Retinal pigment epithelial cell (primary cell): ENCODE measurements at regions not wholly inside any gene's neighbourhood (a gene's known extent, or its start where the extent isn't known, plus 50 kb on each side); places are given as distances from the start of the nearest gene placed in this dataset.

ENCODE experiments used
- DNase-seq: peaks from one replicate; pipeline ENCODE4 v3.0.0-alpha.2; 2010; ENCODE audit warnings: low read depth
- H3K4me3 ChIP-seq: 2 replicates; pipeline ENCODE4 v1.5.1; 2011; ENCODE audit warnings: mild to moderate bottlenecking, low read length, control low read depth, moderate library complexity
- CTCF ChIP-seq: conservative IDR thresholded peaks from 2 replicates; pipeline ENCODE4 v1.5.1; 2011; ENCODE audit warnings: low read depth, low read length, control low read depth, inconsistent platforms

- no peak for TF ChIP-seq CTCF
- H3K4me3 ChIP-seq = no peak overlapping the region
- DNase-seq = no peak
Observed at GRCh38 chr13:67283637-67284036, 53.5 kb upstream of the PCDH9 start.

GRCh38 chr13:67281466-67281865 lies 51.3 kb upstream of the PCDH9 start:
- no peak overlapping the region for H3K4me3 ChIP-seq
- no peak for DNase-seq
- TF ChIP-seq CTCF = no peak
